B cell (primary cell): ENCODE measurements at regions not wholly inside any gene's neighbourhood (a gene's known extent, or its start where the extent isn't known, plus 50 kb on each side); places are given as distances from the start of the nearest gene placed in this dataset.

ENCODE experiments used
- ATAC-seq: fragments of 200-7000 bp; cut with Tn5 transposase; one replicate; pipeline ENCODE4 v1.10.0; 2021; ENCODE audit warnings: low read depth, mild to moderate bottlenecking, moderate number of reproducible peaks, moderate library complexity
- CTCF ChIA-PET: fragments of 350-600 bp; sonication (Branson Sonifier 250); formaldehyde crosslinking; loops from one replicate; lab custom pipeline; 2021; ENCODE audit warnings: antibody characterized with exemption, inconsistent platforms; lab: Charles Lee
- POLR2A ChIA-PET: fragments of 350-600 bp; sonication (Branson Sonifier 250); formaldehyde crosslinking; loops from one replicate; lab custom pipeline; 2021; ENCODE audit warnings: antibody characterized with exemption; lab: Charles Lee
- DNase-seq: peaks from one replicate; pipeline ENCODE4 v3.0.0; 2013
- H2AFZ ChIP-seq: 2 replicates; pipeline ENCODE4 v1.6.1; 2012; ENCODE audit warnings: mild to moderate bottlenecking, low read depth, low read length; ENCODE audit not compliant: insufficient read depth, poor library complexity, severe bottlenecking
- H3K27ac ChIP-seq, 2 donors: 1 replicate in 1 of 2; 2 replicates in 1 of 2; pipeline ENCODE4 v1.5.1; 2012 to 2013; ENCODE audit warnings: low read length in 2 of 2, mild to moderate bottlenecking in 2 of 2, moderate library complexity in 1 of 2
- H3K27me3 ChIP-seq, 4 experiments: fragments of 200-600 bp in 1 of 4; sonication (generic) in 1 of 4; replicated peaks in 1 of 4; 1 replicate in 2 of 4; 2 replicates in 2 of 4; pipeline versions ENCODE4 v1.6.1 to v1.7.0; 2013 to 2016; ENCODE audit warnings: low read length in 3 of 4, mild to moderate bottlenecking in 2 of 4, mixed read lengths in 1 of 4, moderate library complexity in 1 of 4; ENCODE audit not compliant: insufficient read depth in 4 of 4, control insufficient read depth in 3 of 4; ENCODE audit errors: control extremely low read depth in 1 of 4
- H3K36me3 ChIP-seq, 2 experiments: replicated peaks in 1 of 2; 1 replicate in 1 of 2; 2 replicates in 1 of 2; pipeline versions ENCODE4 v1.6.1 to v1.7.1; 2013; ENCODE audit warnings: low read length in 1 of 2; ENCODE audit not compliant: insufficient read depth in 2 of 2, control insufficient read depth in 1 of 2; ENCODE audit errors: control extremely low read depth in 1 of 2, extremely low read depth in 1 of 2
- H3K4me1 ChIP-seq, 2 donors: fragments of 200-600 bp in 1 of 2; sonication (generic) in 1 of 2; 1 replicate in 1 of 2; 2 replicates in 1 of 2; pipeline versions ENCODE4 v1.5.1 to v1.6.1; 2013 to 2017; ENCODE audit warnings: low read length in 2 of 2; ENCODE audit not compliant: control insufficient read depth in 2 of 2, insufficient read depth in 2 of 2
- H3K4me2 ChIP-seq: replicated peaks from 2 replicates; pipeline ENCODE3; 2012; ENCODE audit warnings: mild to moderate bottlenecking, low read depth, low read length; ENCODE audit not compliant: poor library complexity, severe bottlenecking
- H3K4me3 ChIP-seq, 5 experiments: fragments of 200-600 bp in 1 of 5; sonication (generic) in 1 of 5; 1 replicate in 3 of 5; 2 replicates in 2 of 5; pipeline versions ENCODE4 v1.5.1 to v1.7.0; 2011 to 2016; ENCODE audit warnings: low read length in 4 of 5, mild to moderate bottlenecking in 4 of 5, low read depth in 2 of 5, control low read depth in 1 of 5, moderate library complexity in 1 of 5; ENCODE audit not compliant: insufficient read depth in 1 of 5; ENCODE audit errors: control extremely low read depth in 1 of 5, extremely low read depth in 1 of 5
- H3K79me2 ChIP-seq: fragments of 200-600 bp; sonication (generic); one replicate; pipeline ENCODE4 v1.6.0; 2016; ENCODE audit warnings: low read length; ENCODE audit not compliant: control insufficient read depth, insufficient read depth
- H3K9ac ChIP-seq: fragments of 200-600 bp; sonication (generic); 2 replicates; pipeline ENCODE4 v1.6.1; 2017; ENCODE audit warnings: mild to moderate bottlenecking, low read length, moderate library complexity
- H3K9me3 ChIP-seq, 3 donors: one replicate each; pipeline versions ENCODE4 v1.6.1 to v1.7.1; 2013; ENCODE audit warnings: low read length in 2 of 3; ENCODE audit not compliant: control insufficient read depth in 2 of 3, insufficient read depth in 1 of 3; ENCODE audit errors: control extremely low read depth in 1 of 3
- H4K20me1 ChIP-seq: 2 replicates; pipeline ENCODE4 v1.6.0; 2012; ENCODE audit warnings: mild to moderate bottlenecking, low read length; ENCODE audit not compliant: insufficient read depth, control insufficient read depth, poor library complexity, severe bottlenecking
- H3K27ac Mint-ChIP-seq: one replicate; pipeline ENCODE4 v1.8.0; 2021; ENCODE audit warnings: mixed read lengths
- H3K27me3 Mint-ChIP-seq: one replicate; pipeline ENCODE4 v1.8.0; 2021; ENCODE audit warnings: mixed read lengths
- H3K4me1 Mint-ChIP-seq: one replicate; pipeline ENCODE4 v1.8.0; 2021; ENCODE audit warnings: mixed read lengths
- H3K4me3 Mint-ChIP-seq: one replicate; pipeline ENCODE4 v1.8.0; 2021; ENCODE audit warnings: mixed read lengths
- H3K9me3 Mint-ChIP-seq: one replicate; pipeline ENCODE4 v1.8.0; 2022; ENCODE audit warnings: mixed read lengths; ENCODE audit not compliant: insufficient read depth
- EZH2 ChIP-seq: IDR thresholded peaks from 2 replicates; pipeline ENCODE4 v1.6.1; 2012; ENCODE audit warnings: borderline replicate concordance, low read depth, mild to moderate bottlenecking, moderate library complexity, low read length; ENCODE audit not compliant: insufficient read depth, poor library complexity, severe bottlenecking
- WGBS: methylation state at CpG from one replicate; pipeline ENCODE4 v1.1.5; 2013; ENCODE audit warnings: missing lambda C conversion rate; ENCODE audit not compliant: insufficient coverage; 5-methylcytosine and 5-hydroxymethylcytosine counted together
- intact Hi-C: fragments of 100-400 bp; cut with micrococcal nuclease; formaldehyde crosslinking; loops from one replicate; pipeline ENCODE4 v1.10.0; 2022
- TF ChIP-seq, protein P1 (sequence below): fragments of 200-600 bp; IDR thresholded peaks from one replicate; pipeline ENCODE4 v1.8.0; 2022; ENCODE audit warnings: antibody characterized with exemption, mild to moderate bottlenecking

DNA sequence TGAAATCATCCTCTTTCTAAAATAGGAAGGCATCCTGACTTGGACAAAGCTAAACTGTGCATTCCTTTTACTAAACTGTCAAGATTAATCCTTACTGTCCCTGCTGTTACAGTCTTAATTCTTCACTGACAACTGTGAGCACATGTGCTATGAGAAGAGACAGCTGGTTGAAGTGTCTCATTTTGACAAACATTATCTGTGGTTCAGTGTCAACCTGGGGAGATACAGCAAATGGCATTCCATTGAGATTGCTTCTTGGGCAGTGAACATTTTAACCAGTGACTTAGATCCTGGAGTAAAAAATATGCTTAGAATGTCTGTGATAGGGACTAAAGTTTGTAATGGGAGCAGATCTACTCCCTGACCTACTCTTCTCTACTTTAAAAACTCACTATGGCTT lies 552.6 kb upstream of the ATP2B1 start:
- no peaks in the 10 kb centered on the region for H3K79me2 ChIP-seq
- ATAC-seq: no peak
- no peaks in the 10 kb centered on the region for H3K27me3 ChIP-seq
- no peak overlapping the region for H3K27ac ChIP-seq
- no peak for DNase-seq
- intact Hi-C loops: no loop called here
- no peaks in the 10 kb centered on the region for H3K36me3 ChIP-seq
- H3K4me1 ChIP-seq: no peaks in the 10 kb centered on the region
- ChIA-PET POLR2A (no interaction called here), CTCF (no interaction called here)
- H3K9me3 ChIP-seq: no peaks in the 10 kb centered on the region
- H3K4me3 Mint-ChIP-seq: no peak overlapping the region
- no peak overlapping the region for H3K4me3 ChIP-seq
- no peaks in the 10 kb centered on the region for H3K27me3 Mint-ChIP-seq
- H3K9ac ChIP-seq: no peak overlapping the region
- H3K4me2 ChIP-seq: no peak overlapping the region
- H3K9me3 Mint-ChIP-seq: no peaks in the 10 kb centered on the region
- no peak for TF ChIP-seq EZH2
- TF ChIP-seq, protein P1, sequence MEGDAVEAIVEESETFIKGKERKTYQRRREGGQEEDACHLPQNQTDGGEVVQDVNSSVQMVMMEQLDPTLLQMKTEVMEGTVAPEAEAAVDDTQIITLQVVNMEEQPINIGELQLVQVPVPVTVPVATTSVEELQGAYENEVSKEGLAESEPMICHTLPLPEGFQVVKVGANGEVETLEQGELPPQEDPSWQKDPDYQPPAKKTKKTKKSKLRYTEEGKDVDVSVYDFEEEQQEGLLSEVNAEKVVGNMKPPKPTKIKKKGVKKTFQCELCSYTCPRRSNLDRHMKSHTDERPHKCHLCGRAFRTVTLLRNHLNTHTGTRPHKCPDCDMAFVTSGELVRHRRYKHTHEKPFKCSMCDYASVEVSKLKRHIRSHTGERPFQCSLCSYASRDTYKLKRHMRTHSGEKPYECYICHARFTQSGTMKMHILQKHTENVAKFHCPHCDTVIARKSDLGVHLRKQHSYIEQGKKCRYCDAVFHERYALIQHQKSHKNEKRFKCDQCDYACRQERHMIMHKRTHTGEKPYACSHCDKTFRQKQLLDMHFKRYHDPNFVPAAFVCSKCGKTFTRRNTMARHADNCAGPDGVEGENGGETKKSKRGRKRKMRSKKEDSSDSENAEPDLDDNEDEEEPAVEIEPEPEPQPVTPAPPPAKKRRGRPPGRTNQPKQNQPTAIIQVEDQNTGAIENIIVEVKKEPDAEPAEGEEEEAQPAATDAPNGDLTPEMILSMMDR: no peak
- H2AFZ ChIP-seq: no peak overlapping the region
- H3K4me1 Mint-ChIP-seq: no peaks in the 10 kb centered on the region
- H3K27ac Mint-ChIP-seq: no peak overlapping the region
- no peaks in the 10 kb centered on the region for H4K20me1 ChIP-seq

DNA sequence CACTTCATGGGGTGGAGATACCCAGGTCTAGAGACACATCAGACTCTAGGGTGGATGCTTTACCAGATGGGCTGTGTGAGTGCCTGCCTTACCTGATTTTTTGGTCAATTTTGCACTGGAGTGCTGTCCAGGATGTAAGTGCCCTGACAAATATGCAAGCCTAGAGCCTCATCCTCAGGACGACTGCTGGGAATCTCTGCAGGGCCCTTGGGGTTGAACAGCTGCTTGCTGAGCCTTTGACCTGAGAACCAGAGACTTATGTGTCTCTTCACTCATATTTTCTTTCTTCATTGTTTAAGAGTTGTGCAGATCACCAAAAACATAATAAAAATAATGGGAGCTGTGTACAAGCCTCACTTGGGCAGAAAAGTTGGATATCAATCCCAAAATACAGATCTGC lies 551.5 kb upstream of the ATP2B1 start:
- no peak overlapping the region for H3K4me3 ChIP-seq
- POLR2A ChIA-PET: no interaction called here
- no peaks in the 10 kb centered on the region for H3K9me3 Mint-ChIP-seq
- no peaks in the 10 kb centered on the region for H3K36me3 ChIP-seq
- H3K9me3 ChIP-seq: no peaks in the 10 kb centered on the region
- no peaks in the 10 kb centered on the region for H3K27me3 ChIP-seq
- H4K20me1 ChIP-seq: no peaks in the 10 kb centered on the region
- H3K4me1 ChIP-seq: no peaks in the 10 kb centered on the region
- no peaks in the 10 kb centered on the region for H3K4me1 Mint-ChIP-seq
- intact Hi-C loops: no loop called here
- no peak overlapping the region for H3K27ac Mint-ChIP-seq
- no peak for DNase-seq
- no peak overlapping the region for H3K9ac ChIP-seq
- TF ChIP-seq EZH2: no peak
- TF ChIP-seq, protein P1: no peak
- ATAC-seq: no peak
- H2AFZ ChIP-seq: no peak overlapping the region
- no peak overlapping the region for H3K4me3 Mint-ChIP-seq
- H3K4me2 ChIP-seq: no peak overlapping the region
- WGBS: 88% methylated on average over 1 of the region's 1 CpG
- H3K27me3 Mint-ChIP-seq: no peaks in the 10 kb centered on the region
- CTCF ChIA-PET: no interaction called here
- no peaks in the 10 kb centered on the region for H3K79me2 ChIP-seq
- H3K27ac ChIP-seq: no peak overlapping the region
